ENCODE measurements at regions not wholly inside any gene's neighbourhood (a gene's known extent, or its start where the extent isn't known, plus 50 kb on each side); places are given as distances from the start of the nearest gene placed in this dataset.

- in situ Hi-C loops (cut with MboI), result no loop called here
- FAIRE-seq (no peak), DNase-seq (ENCODE audit: low read depth, low spot score) (no peak), ATAC-seq (peak; percentile 61)
- no peak overlapping the region for H2AFZ ChIP-seq (ENCODE audit: control insufficient read depth, low read depth, low read length)
- H3K9ac ChIP-seq (ENCODE audit: control insufficient read depth, insufficient read depth, low read length), result no peak overlapping the region
- no peak overlapping the region for H3K4me2 ChIP-seq (ENCODE audit: control insufficient read depth, insufficient read depth)
- H4K20me1 ChIP-seq (ENCODE audit: control insufficient read depth, insufficient read depth), result no peaks in the 10 kb centered on the region
- BruUV-seq (replicated peaks), result no TSS peak
- no peaks in the 10 kb centered on the region for H3K79me2 ChIP-seq (ENCODE audit: control insufficient read depth, insufficient read depth, low read length)
- ChIA-PET CTCF (interaction anchor here (2.0 kb wide), 1 partner anchor 19 kb away, joined by 6 read pairs; no protein-coding TSS in a partner anchor), RAD21 (ENCODE audit: unreplicated experiment) (interaction anchor here (0.7 to 2.3 kb wide), 6 partner anchors 12 to 128 kb away, joined by 3 to 14 read pairs (median 3); no protein-coding TSS in a partner anchor), POLR2A (interaction anchor here (0.6 kb wide), 1 partner anchor 108 kb away, joined by 4 read pairs; no protein-coding TSS in a partner anchor), SMC1A (ENCODE audit: uncharacterized antibody, unreplicated experiment) (interaction anchor here (0.9 to 2.7 kb wide), 6 partner anchors 9 to 162 kb away, joined by 3 to 9 read pairs (median 4); no protein-coding TSS in a partner anchor)
- H3K4me1 ChIP-seq (ENCODE audit: control insufficient read depth, insufficient read depth, low read length), result peaks cover 10% of the 10 kb centered on the region; the same call in 1 of the 2 replicates
- no peaks in the 10 kb centered on the region for H3K27me3 ChIP-seq (replicated peaks in 1 of 2; ENCODE audit: control insufficient read depth in 2 of 2, insufficient read depth in 2 of 2, low read length in 1 of 2)
- no peaks in the 10 kb centered on the region for H3K36me3 ChIP-seq (ENCODE audit: control insufficient read depth in 2 of 2, insufficient read depth in 2 of 2, low read length in 1 of 2)
- no peak overlapping the region for H3K27ac ChIP-seq (ENCODE audit: control insufficient read depth, insufficient read depth)
- WGBS (ENCODE audit: insufficient coverage, insufficient replicate concordance, low lambda C conversion rate, missing lambda C conversion rate), result 0% methylated on average over 3 of the region's 3 CpGs
- intact Hi-C loops (cut with micrococcal nuclease; ENCODE audit: unreplicated experiment), result no loop called here
- H3K9me3 ChIP-seq (replicated peaks; ENCODE audit: control insufficient read depth, insufficient read depth, low read length), result no peaks in the 10 kb centered on the region
- no peak overlapping the region for H3K4me3 ChIP-seq
- TF ChIP-seq CTCF (IDR thresholded peaks at IDR 0.05 in 2 of 3, conservative IDR thresholded peaks at IDR 0.05 in 1 of 3; ENCODE audit: control insufficient read depth in 2 of 3, extremely low read depth in 1 of 3, insufficient read depth in 1 of 3, low read depth in 3 of 3, low read length in 3 of 3) (no peak), BHLHE40 (IDR thresholded peaks at IDR 0.05; ENCODE audit: borderline replicate concordance in 1 of 2, low read depth in 2 of 2, low read length in 1 of 2) (peak in 1 of 2 experiments; percentile 38; a peak in 1 of 4 replicates), NFIC (IDR thresholded peaks at IDR 0.05; ENCODE audit: low read depth, low read length) (peak; percentile 40), TARDBP (IDR thresholded peaks at IDR 0.05; ENCODE audit: borderline replicate concordance) (no peak), RAD51 (IDR thresholded peaks at IDR 0.05) (no peak), POU2F2 (IDR thresholded peaks at IDR 0.05; ENCODE audit: borderline replicate concordance, low read depth, low read length) (no peak), E2F4 (IDR thresholded peaks at IDR 0.05; ENCODE audit: low read depth, low read length) (no peak), RELB (IDR thresholded peaks at IDR 0.05; ENCODE audit: low read depth) (peak; percentile 73), STAT3 (IDR thresholded peaks at IDR 0.05; ENCODE audit: low read depth, low read length) (no peak), NFYB (IDR thresholded peaks at IDR 0.05; ENCODE audit: insufficient read depth, low read depth, low read length) (no peak), TAF1 (IDR thresholded peaks at IDR 0.05; ENCODE audit: borderline replicate concordance, low read depth, low read length) (no peak), ETV6 (conservative IDR thresholded peaks at IDR 0.05 in 1 of 2, IDR thresholded peaks at IDR 0.05 in 1 of 2; ENCODE audit: borderline replicate concordance in 1 of 2, low read depth in 1 of 2) (no peak), ZZZ3 (IDR thresholded peaks at IDR 0.05; ENCODE audit: control insufficient read depth, insufficient read length, low read depth) (no peak), ZNF24 (IDR thresholded peaks at IDR 0.05) (no peak), MTA2 (IDR thresholded peaks at IDR 0.05; ENCODE audit: low read depth) (peak; percentile 62), CHD1 (IDR thresholded peaks at IDR 0.05; ENCODE audit: low read depth, low read length) (no peak), ASH2L (IDR thresholded peaks at IDR 0.05; ENCODE audit: borderline replicate concordance, low read depth) (no peak), MEF2B (IDR thresholded peaks at IDR 0.05; ENCODE audit: partially characterized antibody, poor library complexity, severe bottlenecking) (peak; percentile 16), IKZF2 (IDR thresholded peaks at IDR 0.05) (peak; percentile 30 to 47; a peak in 2 of 4 replicates), SREBF2 (IDR thresholded peaks at IDR 0.05; ENCODE audit: low read length) (no peak)
Observed at GRCh38 chr6:14747881-14748520, 497.9 kb upstream of the JARID2 start.

Data from GM12878 (cell line).